ENCODE measurements at regions not wholly inside any gene's neighbourhood (a gene's known extent, or its start where the extent isn't known, plus 50 kb on each side); places are given as distances from the start of the nearest gene placed in this dataset.

DNA sequence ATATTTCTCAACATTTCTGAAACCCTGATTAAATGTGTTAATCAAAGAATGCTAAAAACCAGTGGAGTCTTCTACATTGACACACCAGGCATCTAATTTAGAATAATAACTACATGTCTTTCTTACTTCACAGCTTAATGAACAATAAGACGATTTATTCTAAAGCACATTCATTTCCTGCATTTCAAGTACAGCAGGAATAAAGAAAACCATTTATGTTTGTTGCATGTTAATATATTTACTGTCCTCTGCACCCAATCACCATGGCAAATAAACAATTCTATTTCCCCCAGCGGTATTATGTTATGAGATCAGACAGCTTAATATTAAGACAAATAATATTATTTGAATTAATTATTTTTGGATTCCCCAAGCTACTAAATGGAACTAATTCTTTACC lies 1336.3 kb upstream of the CADM2 start:
- TF ChIP-seq, protein P1, sequence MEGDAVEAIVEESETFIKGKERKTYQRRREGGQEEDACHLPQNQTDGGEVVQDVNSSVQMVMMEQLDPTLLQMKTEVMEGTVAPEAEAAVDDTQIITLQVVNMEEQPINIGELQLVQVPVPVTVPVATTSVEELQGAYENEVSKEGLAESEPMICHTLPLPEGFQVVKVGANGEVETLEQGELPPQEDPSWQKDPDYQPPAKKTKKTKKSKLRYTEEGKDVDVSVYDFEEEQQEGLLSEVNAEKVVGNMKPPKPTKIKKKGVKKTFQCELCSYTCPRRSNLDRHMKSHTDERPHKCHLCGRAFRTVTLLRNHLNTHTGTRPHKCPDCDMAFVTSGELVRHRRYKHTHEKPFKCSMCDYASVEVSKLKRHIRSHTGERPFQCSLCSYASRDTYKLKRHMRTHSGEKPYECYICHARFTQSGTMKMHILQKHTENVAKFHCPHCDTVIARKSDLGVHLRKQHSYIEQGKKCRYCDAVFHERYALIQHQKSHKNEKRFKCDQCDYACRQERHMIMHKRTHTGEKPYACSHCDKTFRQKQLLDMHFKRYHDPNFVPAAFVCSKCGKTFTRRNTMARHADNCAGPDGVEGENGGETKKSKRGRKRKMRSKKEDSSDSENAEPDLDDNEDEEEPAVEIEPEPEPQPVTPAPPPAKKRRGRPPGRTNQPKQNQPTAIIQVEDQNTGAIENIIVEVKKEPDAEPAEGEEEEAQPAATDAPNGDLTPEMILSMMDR (IDR thresholded peaks at IDR 0.05) = no peak
- TF ChIP-seq POLR2AphosphoS5 (IDR thresholded peaks at IDR 0.05) = no peak

Data from suprapubic skin (tissue), 3 donors.